Vagina (tissue), 2 donors: ENCODE measurements at regions not wholly inside any gene's neighbourhood (a gene's known extent, or its start where the extent isn't known, plus 50 kb on each side); places are given as distances from the start of the nearest gene placed in this dataset.

ENCODE experiments used
- CTCF ChIP-seq, 3 experiments: fragments of 450-650 bp in 2 of 3; fragments of 200-600 bp in 1 of 3; sonication (generic) in 1 of 3; IDR thresholded peaks; one replicate each; pipeline ENCODE4 v1.5.1; 2017 to 2019; ENCODE audit warnings: antibody characterized with exemption in 3 of 3, mild to moderate bottlenecking in 2 of 3, moderate library complexity in 2 of 3
- POLR2A ChIP-seq, 2 donors: fragments of 450-650 bp; IDR thresholded peaks; one replicate each; pipeline ENCODE4 v1.6.1; 2017; ENCODE audit warnings: antibody characterized with exemption in 2 of 2, mild to moderate bottlenecking in 2 of 2, moderate library complexity in 2 of 2

GRCh38 chr10:21337171-21337792 is 188.2 kb downstream of the SKIDA1 start:
- TF ChIP-seq CTCF (IDR thresholded peaks at IDR 0.05), result no peak
- no peak for TF ChIP-seq POLR2A (IDR thresholded peaks at IDR 0.05)
